ENCODE measurements at regions not wholly inside any gene's neighbourhood (a gene's known extent, or its start where the extent isn't known, plus 50 kb on each side); places are given as distances from the start of the nearest gene placed in this dataset.

GRCh38 chr7:114130866-114131265, 212.1 kb upstream of the PPP1R3A start:
- Histone ChIP-seq H3K27ac (no peak overlapping the region), H3K4me3 (no peak overlapping the region)
- DNase-seq (ENCODE audit: low spot score), result no peak
- TF ChIP-seq CTCF (IDR thresholded peaks at IDR 0.05), result no peak

GRCh38 chr7:114128880-114129279, 210.1 kb upstream of the PPP1R3A start:
- TF ChIP-seq CTCF (IDR thresholded peaks at IDR 0.05), result no peak
- Histone ChIP-seq H3K4me3 (no peak overlapping the region), H3K27ac (no peak overlapping the region)
- DNase-seq (ENCODE audit: low spot score), result no peak

- H3K27ac ChIP-seq, result no peak overlapping the region
- no peak for TF ChIP-seq CTCF (IDR thresholded peaks at IDR 0.05)
- H3K4me3 ChIP-seq, result no peak overlapping the region
- DNase-seq (ENCODE audit: low spot score), result no peak
Measured at GRCh38 chr7:114126095-114126494, 207.3 kb upstream of the PPP1R3A start.

- Histone ChIP-seq H3K27ac (no peak overlapping the region), H3K4me3 (no peak overlapping the region)
- TF ChIP-seq CTCF (IDR thresholded peaks at IDR 0.05), result no peak
- DNase-seq (ENCODE audit: low spot score), result no peak
Measured at GRCh38 chr7:114112806-114113205, 194.0 kb upstream of the PPP1R3A start.

- DNase-seq (ENCODE audit: low spot score), result no peak
- H3K27ac ChIP-seq, result no peak overlapping the region
- no peak for TF ChIP-seq CTCF (IDR thresholded peaks at IDR 0.05)
- H3K4me3 ChIP-seq, result no peak overlapping the region
Measured at GRCh38 chr7:114110666-114111065, 191.9 kb upstream of the PPP1R3A start.

GRCh38 chr7:114109721-114110120, 190.9 kb upstream of the PPP1R3A start:
- Histone ChIP-seq H3K4me3 (no peak overlapping the region), H3K27ac (no peak overlapping the region)
- TF ChIP-seq CTCF (IDR thresholded peaks at IDR 0.05), result no peak
- DNase-seq (ENCODE audit: low spot score), result no peak

GRCh38 chr7:114109304-114109703, 190.5 kb upstream of the PPP1R3A start:
- H3K27ac ChIP-seq, result no peak overlapping the region
- TF ChIP-seq CTCF (IDR thresholded peaks at IDR 0.05), result no peak
- H3K4me3 ChIP-seq, result no peak overlapping the region
- no peak for DNase-seq (ENCODE audit: low spot score)
